Lower lobe of right lung (tissue), 2 donors: ENCODE measurements at regions not wholly inside any gene's neighbourhood (a gene's known extent, or its start where the extent isn't known, plus 50 kb on each side); places are given as distances from the start of the nearest gene placed in this dataset.

Experiments used
- ATAC-seq, 2 donors: fragments of 200-7000 bp; cut with Tn5 transposase; one replicate each; pipeline ENCODE4 v1.9.1; 2020 to 2022; ENCODE audit warnings: mild to moderate bottlenecking in 2 of 2, moderate library complexity in 2 of 2
- DNase-seq: peaks from one replicate; pipeline ENCODE4 v3.0.0-alpha.2; 2020
- H3K27ac ChIP-seq: fragments of 200-600 bp; one replicate; pipeline ENCODE4 v1.8.0; 2022
- H3K27me3 ChIP-seq: fragments of 200-600 bp; one replicate; pipeline ENCODE4 v1.8.0; 2022; ENCODE audit warnings: low read depth
- H3K36me3 ChIP-seq: fragments of 200-600 bp; one replicate; pipeline ENCODE4 v1.8.0; 2022; ENCODE audit warnings: mild to moderate bottlenecking
- H3K4me1 ChIP-seq: fragments of 200-600 bp; one replicate; pipeline ENCODE4 v1.8.0; 2022
- H3K4me3 ChIP-seq: fragments of 200-600 bp; one replicate; pipeline ENCODE4 v1.8.0; 2022; ENCODE audit warnings: mild to moderate bottlenecking
- H3K9me3 ChIP-seq: fragments of 200-600 bp; one replicate; pipeline ENCODE4 v1.8.0; 2022
- CTCF ChIP-seq: fragments of 200-600 bp; IDR thresholded peaks from one replicate; pipeline ENCODE4 v1.8.0; 2022; ENCODE audit warnings: antibody characterized with exemption, mild to moderate bottlenecking
- intact Hi-C: fragments of 100-400 bp; cut with DNase I; formaldehyde crosslinking; loops from one replicate; pipeline ENCODE4 v1.11.0; 2022
- donor health status: DM: no; HTN: yes; CAD: no; lungs with severe emphysema.

- DNase-seq, result no peak
- ATAC-seq, result no peak
- intact Hi-C loops, result no loop called here
- H3K9me3 ChIP-seq, result no peaks in the 10 kb centered on the region
- H3K4me3 ChIP-seq, result no peak overlapping the region
- H3K27ac ChIP-seq, result no peak overlapping the region
- H3K27me3 ChIP-seq, result no peaks in the 10 kb centered on the region
- H3K4me1 ChIP-seq, result no peaks in the 10 kb centered on the region
- no peaks in the 10 kb centered on the region for H3K36me3 ChIP-seq
- TF ChIP-seq CTCF, result no peak
Measured at GRCh38 chr16:58970775-58971174, 236.7 kb upstream of the GOT2 start.

GRCh38 chr16:58963479-58963878, 229.4 kb upstream of the GOT2 start:
- no peak overlapping the region for H3K27ac ChIP-seq
- H3K9me3 ChIP-seq, result no peaks in the 10 kb centered on the region
- ATAC-seq (no peak), DNase-seq (no peak)
- no peaks in the 10 kb centered on the region for H3K36me3 ChIP-seq
- H3K27me3 ChIP-seq, result no peaks in the 10 kb centered on the region
- H3K4me3 ChIP-seq, result no peak overlapping the region
- intact Hi-C loops, result no loop called here
- no peak for TF ChIP-seq CTCF
- no peaks in the 10 kb centered on the region for H3K4me1 ChIP-seq

GRCh38 chr16:58962811-58963210, 228.7 kb upstream of the GOT2 start:
- no peak for DNase-seq
- no peak overlapping the region for H3K27ac ChIP-seq
- H3K27me3 ChIP-seq, result no peaks in the 10 kb centered on the region
- intact Hi-C loops, result no loop called here
- ATAC-seq, result no peak
- no peaks in the 10 kb centered on the region for H3K4me1 ChIP-seq
- TF ChIP-seq CTCF, result no peak
- H3K4me3 ChIP-seq, result no peak overlapping the region
- H3K9me3 ChIP-seq, result no peaks in the 10 kb centered on the region
- H3K36me3 ChIP-seq, result no peaks in the 10 kb centered on the region

GRCh38 chr16:58960484-58960883, 226.4 kb upstream of the GOT2 start:
- no peak for TF ChIP-seq CTCF
- no peak for DNase-seq
- Histone ChIP-seq H3K27ac (no peak overlapping the region), H3K4me1 (no peaks in the 10 kb centered on the region), H3K36me3 (no peaks in the 10 kb centered on the region), H3K9me3 (no peaks in the 10 kb centered on the region), H3K4me3 (no peak overlapping the region), H3K27me3 (no peaks in the 10 kb centered on the region)
- intact Hi-C loops, result no loop called here
- ATAC-seq, result no peak

- H3K9me3 ChIP-seq, result no peaks in the 10 kb centered on the region
- H3K36me3 ChIP-seq, result no peaks in the 10 kb centered on the region
- no peak overlapping the region for H3K4me3 ChIP-seq
- no peak for TF ChIP-seq CTCF
- DNase-seq (no peak), ATAC-seq (no peak)
- no peaks in the 10 kb centered on the region for H3K4me1 ChIP-seq
- intact Hi-C loops, result no loop called here
- no peaks in the 10 kb centered on the region for H3K27me3 ChIP-seq
- no peak overlapping the region for H3K27ac ChIP-seq
Measured at GRCh38 chr16:58960034-58960433, 225.9 kb upstream of the GOT2 start.

GRCh38 chr16:58958749-58959148, 224.6 kb upstream of the GOT2 start:
- Histone ChIP-seq H3K27me3 (no peaks in the 10 kb centered on the region), H3K9me3 (no peaks in the 10 kb centered on the region), H3K27ac (no peak overlapping the region), H3K4me3 (no peak overlapping the region), H3K4me1 (no peaks in the 10 kb centered on the region), H3K36me3 (no peaks in the 10 kb centered on the region)
- intact Hi-C loops, result no loop called here
- no peak for TF ChIP-seq CTCF
- ATAC-seq, result no peak
- no peak for DNase-seq
